Right lobe of liver (tissue), 6 donors: ENCODE measurements at regions not wholly inside any gene's neighbourhood (a gene's known extent, or its start where the extent isn't known, plus 50 kb on each side); places are given as distances from the start of the nearest gene placed in this dataset.
A peak's percentile ranks its signal among the peaks of the same experiment; 100 is the strongest.

ENCODE experiments used
- ATAC-seq, 4 donors: fragments of 200-7000 bp; cut with Tn5 transposase; one replicate each; pipeline ENCODE4 v1.9.1; 2020; ENCODE audit warnings: mild to moderate bottlenecking in 4 of 4, moderate library complexity in 4 of 4
- DNase-seq, 3 donors: peaks; one replicate each; pipeline ENCODE4 v3.0.0-alpha.2; 2020
- H3K27ac ChIP-seq, 3 donors: fragments of 200-600 bp; one replicate each; pipeline ENCODE4 v1.8.0; 2022
- H3K27me3 ChIP-seq, 2 donors: fragments of 200-600 bp; one replicate each; pipeline ENCODE4 v1.8.0; 2022
- H3K36me3 ChIP-seq, 4 donors: fragments of 200-600 bp; sonication (generic) in 1 of 4; one replicate each; pipeline versions ENCODE4 v1.5.1 to v1.8.0; 2017 to 2022; ENCODE audit warnings: control low read depth in 1 of 4
- H3K4me1 ChIP-seq, 4 donors: fragments of 200-600 bp; sonication (generic) in 1 of 4; one replicate each; pipeline versions ENCODE4 v1.5.1 to v1.8.0; 2017 to 2022; ENCODE audit warnings: control low read depth in 1 of 4
- H3K4me3 ChIP-seq, 3 donors: fragments of 200-600 bp; one replicate each; pipeline ENCODE4 v1.8.0; 2022
- H3K9me3 ChIP-seq, 4 donors: fragments of 200-600 bp; sonication (generic) in 1 of 4; one replicate each; pipeline versions ENCODE4 v1.5.1 to v1.8.0; 2017 to 2022; ENCODE audit warnings: control low read depth in 1 of 4
- POLR2A ChIP-seq: fragments of 450-650 bp; IDR thresholded peaks from one replicate; pipeline ENCODE4 v1.6.1; 2017; ENCODE audit warnings: antibody characterized with exemption, mild to moderate bottlenecking
- whole genome bisulfite sequencing: methylation state at CpG from one replicate; pipeline ENCODE4 v1.1.6; 2018; ENCODE audit warnings: low coverage, low lambda C conversion rate; ENCODE audit not compliant: insufficient coverage; ENCODE audit errors: missing lambda C conversion rate; 5-methylcytosine and 5-hydroxymethylcytosine counted together
- intact Hi-C, 2 donors: fragments of 100-400 bp; cut with DNase I; formaldehyde crosslinking; loops; one replicate each; pipeline versions ENCODE4 v1.11.2 to v1.14.1; 2022
- TF ChIP-seq, protein P1 (sequence below), 4 donors: fragments of 200-600 bp in 3 of 4; fragments of 450-650 bp in 1 of 4; IDR thresholded peaks; one replicate each; pipeline versions ENCODE4 v1.5.1 to v1.8.0; 2016 to 2022; ENCODE audit warnings: antibody characterized with exemption in 4 of 4, mild to moderate bottlenecking in 2 of 4
- donor health status: DM: no; HTN: yes; CAD: no.
- donor health status: DM: no; HTN: no; CAD: no.
- donor health status: DM: no; HTN: no; CAD: no.
- donor health status: DM: no; HTN: yes; CAD: no.
- donor health status: DM: no; HTN: yes; CAD: no.

- DNase-seq (no peak), ATAC-seq (peak; percentile 28 to 83 (median 57))
- WGBS, result 41% methylated on average over 3 of the region's 3 CpGs
- Histone ChIP-seq H3K4me3 (no peak overlapping the region), H3K9me3 (no peaks in the 10 kb centered on the region), H3K27ac (no peak overlapping the region), H3K36me3 (no peaks in the 10 kb centered on the region), H3K27me3 (no peaks in the 10 kb centered on the region), H3K4me1 (no peaks in the 10 kb centered on the region)
- intact Hi-C loops, result no loop called here
- TF ChIP-seq POLR2A, result no peak
- TF ChIP-seq, protein P1, sequence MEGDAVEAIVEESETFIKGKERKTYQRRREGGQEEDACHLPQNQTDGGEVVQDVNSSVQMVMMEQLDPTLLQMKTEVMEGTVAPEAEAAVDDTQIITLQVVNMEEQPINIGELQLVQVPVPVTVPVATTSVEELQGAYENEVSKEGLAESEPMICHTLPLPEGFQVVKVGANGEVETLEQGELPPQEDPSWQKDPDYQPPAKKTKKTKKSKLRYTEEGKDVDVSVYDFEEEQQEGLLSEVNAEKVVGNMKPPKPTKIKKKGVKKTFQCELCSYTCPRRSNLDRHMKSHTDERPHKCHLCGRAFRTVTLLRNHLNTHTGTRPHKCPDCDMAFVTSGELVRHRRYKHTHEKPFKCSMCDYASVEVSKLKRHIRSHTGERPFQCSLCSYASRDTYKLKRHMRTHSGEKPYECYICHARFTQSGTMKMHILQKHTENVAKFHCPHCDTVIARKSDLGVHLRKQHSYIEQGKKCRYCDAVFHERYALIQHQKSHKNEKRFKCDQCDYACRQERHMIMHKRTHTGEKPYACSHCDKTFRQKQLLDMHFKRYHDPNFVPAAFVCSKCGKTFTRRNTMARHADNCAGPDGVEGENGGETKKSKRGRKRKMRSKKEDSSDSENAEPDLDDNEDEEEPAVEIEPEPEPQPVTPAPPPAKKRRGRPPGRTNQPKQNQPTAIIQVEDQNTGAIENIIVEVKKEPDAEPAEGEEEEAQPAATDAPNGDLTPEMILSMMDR (IDR thresholded peaks at IDR 0.05), result no peak
These were observed 209.5 kb upstream of the HEY2 start for GRCh38 chr6:125539892-125540291.

DNA sequence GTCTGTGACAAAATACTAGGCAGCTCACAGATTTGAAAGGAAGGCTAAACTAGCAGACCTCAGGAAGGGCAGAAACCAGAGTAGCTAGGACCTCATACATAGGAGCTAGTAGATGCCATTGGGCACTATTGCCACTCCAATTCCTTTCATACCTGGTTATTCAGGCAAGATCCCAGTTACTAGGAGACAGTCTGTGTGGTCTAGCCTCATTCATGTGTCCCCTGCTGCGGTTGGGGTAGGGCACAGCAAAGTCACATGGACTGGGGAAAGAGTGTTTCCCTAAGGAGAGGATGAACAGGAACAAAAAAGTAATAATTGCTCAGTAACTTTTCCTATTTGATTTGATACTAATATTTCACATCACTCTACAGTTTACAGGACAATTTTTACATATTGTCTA lies 204.6 kb upstream of the HEY2 start:
- Histone ChIP-seq H3K36me3 (no peaks in the 10 kb centered on the region), H3K27ac (no peak overlapping the region), H3K4me3 (no peak overlapping the region), H3K9me3 (no peaks in the 10 kb centered on the region), H3K27me3 (no peaks in the 10 kb centered on the region), H3K4me1 (no peaks in the 10 kb centered on the region)
- 38% methylated on average over 1 of the region's 1 CpG for WGBS
- TF ChIP-seq, protein P1 (IDR thresholded peaks at IDR 0.05), result no peak
- TF ChIP-seq POLR2A, result no peak
- ATAC-seq (no peak), DNase-seq (no peak)
- intact Hi-C loops, result no loop called here

GRCh38 chr6:125546841-125547251 lies 202.6 kb upstream of the HEY2 start:
- H3K4me3 ChIP-seq, result no peak overlapping the region
- no peak overlapping the region for H3K27ac ChIP-seq
- no peaks in the 10 kb centered on the region for H3K36me3 ChIP-seq
- DNase-seq (peak in 1 of 3 donors; percentile 47), ATAC-seq (peak in 3 of 4 donors; percentile 56 to 81 (median 77))
- H3K9me3 ChIP-seq, result no peaks in the 10 kb centered on the region
- 32% methylated on average over 4 of the region's 5 CpGs for WGBS
- no peaks in the 10 kb centered on the region for H3K27me3 ChIP-seq
- H3K4me1 ChIP-seq, result no peaks in the 10 kb centered on the region
- intact Hi-C loops, result no loop called here
- no peak for TF ChIP-seq POLR2A
- TF ChIP-seq, protein P1 (IDR thresholded peaks at IDR 0.05), result peak in 1 of 4 donors; percentile 15

GRCh38 chr6:125547381-125547780 lies 202.1 kb upstream of the HEY2 start:
- intact Hi-C loops, result no loop called here
- no peak for DNase-seq
- Histone ChIP-seq H3K27me3 (no peaks in the 10 kb centered on the region), H3K9me3 (no peaks in the 10 kb centered on the region), H3K36me3 (no peaks in the 10 kb centered on the region), H3K4me3 (no peak overlapping the region), H3K27ac (no peak overlapping the region), H3K4me1 (no peaks in the 10 kb centered on the region)
- TF ChIP-seq POLR2A, result no peak
- TF ChIP-seq, protein P1 (IDR thresholded peaks at IDR 0.05), result no peak
- ATAC-seq, result no peak
- WGBS, result 83% methylated on average over 1 of the region's 1 CpG
